ENCODE measurements at regions not wholly inside any gene's neighbourhood (a gene's known extent, or its start where the extent isn't known, plus 50 kb on each side); places are given as distances from the start of the nearest gene placed in this dataset.

DNA sequence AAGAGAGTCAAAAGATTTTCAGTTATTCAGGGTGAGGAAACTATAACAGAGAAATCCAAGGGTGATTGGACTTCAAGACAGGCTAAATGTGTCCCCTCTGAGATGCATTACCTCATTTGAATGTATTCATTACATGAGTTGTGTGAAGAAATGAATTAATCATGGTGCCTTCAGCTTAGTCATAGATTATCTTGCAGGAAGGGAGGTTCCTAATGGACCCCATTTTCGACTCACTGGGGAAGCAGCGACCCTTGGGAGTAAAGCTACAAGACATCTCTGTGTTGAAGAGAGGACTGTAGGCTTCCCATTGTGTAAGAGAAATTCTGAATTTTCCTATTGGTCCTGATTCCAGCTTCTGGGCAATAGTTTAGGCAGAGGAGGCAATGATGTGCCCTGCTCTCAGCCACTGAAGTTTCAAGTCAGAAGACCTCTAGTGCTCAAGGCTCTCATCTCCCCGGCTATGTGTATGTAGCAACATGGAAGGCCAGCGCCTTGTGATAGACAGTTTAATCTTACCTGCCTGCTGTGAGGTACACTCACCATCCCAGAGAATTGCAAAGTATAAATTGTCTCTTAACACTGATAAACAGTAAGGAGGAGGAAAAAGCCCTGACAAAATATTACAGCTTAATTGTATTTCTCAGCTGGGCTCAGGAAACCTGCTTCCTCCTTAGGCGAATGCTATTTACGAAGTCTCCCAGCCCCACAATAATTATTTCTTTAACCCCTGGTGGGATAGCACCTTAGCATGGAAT is 133.8 kb downstream of the PDCD6IP start:
- TF ChIP-seq, protein P1, sequence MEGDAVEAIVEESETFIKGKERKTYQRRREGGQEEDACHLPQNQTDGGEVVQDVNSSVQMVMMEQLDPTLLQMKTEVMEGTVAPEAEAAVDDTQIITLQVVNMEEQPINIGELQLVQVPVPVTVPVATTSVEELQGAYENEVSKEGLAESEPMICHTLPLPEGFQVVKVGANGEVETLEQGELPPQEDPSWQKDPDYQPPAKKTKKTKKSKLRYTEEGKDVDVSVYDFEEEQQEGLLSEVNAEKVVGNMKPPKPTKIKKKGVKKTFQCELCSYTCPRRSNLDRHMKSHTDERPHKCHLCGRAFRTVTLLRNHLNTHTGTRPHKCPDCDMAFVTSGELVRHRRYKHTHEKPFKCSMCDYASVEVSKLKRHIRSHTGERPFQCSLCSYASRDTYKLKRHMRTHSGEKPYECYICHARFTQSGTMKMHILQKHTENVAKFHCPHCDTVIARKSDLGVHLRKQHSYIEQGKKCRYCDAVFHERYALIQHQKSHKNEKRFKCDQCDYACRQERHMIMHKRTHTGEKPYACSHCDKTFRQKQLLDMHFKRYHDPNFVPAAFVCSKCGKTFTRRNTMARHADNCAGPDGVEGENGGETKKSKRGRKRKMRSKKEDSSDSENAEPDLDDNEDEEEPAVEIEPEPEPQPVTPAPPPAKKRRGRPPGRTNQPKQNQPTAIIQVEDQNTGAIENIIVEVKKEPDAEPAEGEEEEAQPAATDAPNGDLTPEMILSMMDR (IDR thresholded peaks at IDR 0.05): no peak
- TF ChIP-seq POLR2A (IDR thresholded peaks at IDR 0.05): no peak

All from Peyer's patch (tissue), 4 donors.